OCI-M2 (cell line): ENCODE measurements at regions not wholly inside any gene's neighbourhood (a gene's known extent, or its start where the extent isn't known, plus 50 kb on each side); places are given as distances from the start of the nearest gene placed in this dataset.

Experiments used
- DNase-seq: peaks from one replicate; lab custom pipeline; 2025; ENCODE audit not compliant: unreplicated experiment; lab: John Stamatoyannopoulos, UW

- no peak for DNase-seq
Observed at GRCh38 chr17:27973258-27974044, 69.0 kb upstream of the NLK start.

DNA sequence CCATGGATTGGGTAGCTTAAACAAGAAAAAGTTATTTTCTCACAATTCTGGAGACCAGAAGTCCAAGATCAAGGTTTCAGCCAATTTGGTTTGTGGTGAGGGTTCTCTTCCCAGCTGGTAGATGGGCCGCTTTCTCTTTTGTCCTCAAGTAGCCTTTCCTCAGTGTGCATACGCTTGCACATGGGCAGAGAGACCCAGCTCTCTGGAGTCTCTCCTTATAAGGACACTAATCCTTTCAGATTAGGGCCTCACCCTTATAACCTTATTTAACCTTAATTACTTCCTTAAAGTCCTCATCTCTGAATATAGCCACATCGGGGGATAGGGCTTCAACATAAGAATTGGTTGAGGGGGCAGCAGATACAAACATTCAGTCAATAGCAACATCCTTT lies 68.4 kb upstream of the NLK start:
- DNase-seq: no peak

DNA sequence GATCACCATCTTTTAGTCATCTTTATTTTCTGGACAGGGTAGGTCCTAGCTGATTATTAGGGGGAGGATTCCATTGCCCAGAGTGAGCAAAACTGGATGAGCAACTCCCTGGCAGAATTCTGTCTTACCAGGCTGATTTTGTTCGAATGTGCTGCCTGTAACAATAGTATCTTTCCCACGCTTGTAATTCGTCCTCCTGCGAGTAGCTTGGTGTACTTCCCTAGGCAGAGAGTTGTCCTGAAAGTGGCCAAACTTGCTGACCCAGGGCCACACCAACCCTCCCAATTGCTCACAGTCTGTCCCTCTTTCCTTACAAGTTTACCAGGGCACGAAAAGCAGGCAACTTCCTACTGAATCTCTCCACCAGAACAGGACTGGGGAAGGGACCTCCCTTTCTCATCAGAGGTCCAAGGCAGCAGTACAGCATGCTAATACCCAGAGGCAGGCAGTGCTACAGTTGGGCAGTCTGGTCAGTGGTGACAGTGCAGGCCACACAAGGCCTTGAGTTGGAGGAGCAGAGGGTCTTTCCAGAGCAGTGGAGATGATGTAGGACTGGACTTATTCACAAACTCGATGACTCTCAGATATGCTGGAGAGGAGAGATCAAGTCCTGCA lies 67.8 kb upstream of the NLK start:
- DNase-seq: no peak

DNA sequence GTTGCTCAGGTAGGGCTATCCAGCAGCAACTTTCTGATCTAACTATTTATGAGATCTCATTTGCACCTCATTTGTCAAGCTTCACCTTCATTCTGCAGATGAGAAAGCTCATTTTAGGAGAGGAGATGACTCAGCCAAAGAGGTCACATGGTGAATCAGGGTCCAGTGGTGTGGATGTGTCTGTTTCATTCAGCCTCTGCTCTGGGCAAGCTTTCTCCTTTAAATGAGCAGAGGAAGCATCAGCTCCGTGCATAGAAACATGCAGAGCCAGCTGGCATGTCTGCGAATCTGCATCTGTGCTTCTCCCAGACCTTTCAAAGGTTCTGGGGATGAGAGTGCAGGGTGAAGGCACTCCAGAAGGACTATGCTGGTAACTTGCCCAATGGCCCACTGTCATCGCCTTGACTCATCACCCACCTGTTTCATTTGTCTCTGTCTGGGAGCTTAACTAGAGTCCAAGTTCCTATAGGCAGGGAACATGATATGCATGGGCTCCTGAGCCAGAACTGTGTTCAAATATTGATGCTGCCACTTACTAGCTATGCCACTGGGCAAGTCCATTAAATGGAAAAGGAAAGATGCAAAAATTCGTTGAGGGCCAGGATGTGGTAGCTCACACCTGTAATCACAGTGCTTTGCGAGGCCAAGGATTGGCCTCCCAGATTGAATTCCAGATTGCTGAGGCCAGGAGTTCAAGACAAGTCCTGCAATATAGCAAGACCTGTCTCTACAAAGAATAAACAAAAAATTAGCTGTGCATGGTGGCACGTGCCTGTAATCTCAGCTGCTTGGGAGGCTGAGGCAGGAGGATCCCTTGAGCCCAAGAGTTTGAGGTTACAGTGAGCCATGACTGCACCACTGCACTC lies 67.1 kb upstream of the NLK start:
- DNase-seq: no peak

GRCh38 chr17:27976331-27976730 lies 66.1 kb upstream of the NLK start:
- no peak for DNase-seq

DNA sequence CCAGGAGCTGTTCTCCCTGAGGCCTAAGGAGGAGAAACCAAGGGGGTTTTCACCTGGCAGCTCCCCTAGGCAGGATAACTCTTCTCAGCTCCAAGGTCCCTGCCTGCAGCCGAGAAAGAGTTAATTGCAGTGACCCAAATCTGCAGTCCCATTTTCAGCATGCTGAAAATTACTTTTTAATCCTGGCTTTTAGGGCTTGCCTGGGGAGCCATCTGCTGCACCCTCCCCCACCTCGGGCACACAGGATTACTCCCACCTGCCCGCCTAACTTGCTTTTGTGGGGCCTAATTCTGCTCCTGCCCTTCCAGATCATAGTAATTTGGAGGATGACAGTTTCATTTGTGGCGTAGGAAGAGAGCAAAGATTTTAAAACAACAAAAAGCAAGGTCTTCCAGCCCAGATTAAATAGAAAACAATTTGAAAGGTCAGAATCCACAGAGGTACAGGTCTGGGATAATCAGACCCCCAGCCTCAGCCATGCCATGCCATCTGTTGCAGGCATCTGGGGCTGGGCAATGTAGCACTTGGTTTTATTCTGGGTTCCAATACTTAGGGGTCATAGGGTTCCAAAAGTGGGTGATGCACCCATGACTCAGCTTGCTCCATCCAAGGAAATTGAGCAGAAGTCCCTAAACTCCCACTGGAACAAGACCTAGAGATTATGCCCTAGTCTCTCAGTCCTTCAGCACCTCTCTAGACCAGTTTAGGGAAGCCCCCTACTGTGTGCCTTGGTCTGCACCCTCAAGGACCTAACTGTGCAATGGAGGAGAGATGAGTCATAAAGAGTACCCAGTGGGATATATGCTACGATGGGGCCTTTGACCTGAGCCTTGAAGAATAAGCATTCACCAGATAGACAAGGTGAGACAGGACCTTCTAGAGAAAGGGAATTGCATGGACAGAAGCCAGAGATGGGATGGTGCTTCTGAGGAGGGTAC lies 64.5 kb upstream of the NLK start:
- DNase-seq: no peak

DNA sequence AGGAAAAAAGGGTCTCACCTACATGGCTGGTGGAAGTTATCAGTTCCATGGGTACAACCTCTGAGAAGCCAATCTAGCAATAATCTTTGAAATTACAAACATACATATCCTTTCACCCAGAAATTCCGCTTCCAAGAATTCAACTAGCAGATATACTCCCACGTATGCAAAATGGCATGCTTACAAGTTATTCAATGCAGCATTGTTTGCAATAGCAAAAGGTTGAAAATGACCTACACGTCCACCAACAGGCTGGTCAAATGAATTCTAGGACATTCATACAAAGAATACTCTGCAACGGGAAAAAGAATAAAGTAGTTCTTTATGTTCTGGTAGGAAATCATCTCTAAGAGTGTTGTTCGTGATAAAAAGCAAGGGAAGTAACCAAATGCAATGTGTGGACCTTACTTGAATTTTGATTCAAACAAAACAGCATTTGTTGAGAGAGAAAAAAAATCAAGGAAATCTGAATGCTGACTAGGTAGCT lies 63.7 kb upstream of the NLK start:
- DNase-seq: no peak

- no peak for DNase-seq
Observed at GRCh38 chr17:27980043-27980442, 62.4 kb upstream of the NLK start.

DNA sequence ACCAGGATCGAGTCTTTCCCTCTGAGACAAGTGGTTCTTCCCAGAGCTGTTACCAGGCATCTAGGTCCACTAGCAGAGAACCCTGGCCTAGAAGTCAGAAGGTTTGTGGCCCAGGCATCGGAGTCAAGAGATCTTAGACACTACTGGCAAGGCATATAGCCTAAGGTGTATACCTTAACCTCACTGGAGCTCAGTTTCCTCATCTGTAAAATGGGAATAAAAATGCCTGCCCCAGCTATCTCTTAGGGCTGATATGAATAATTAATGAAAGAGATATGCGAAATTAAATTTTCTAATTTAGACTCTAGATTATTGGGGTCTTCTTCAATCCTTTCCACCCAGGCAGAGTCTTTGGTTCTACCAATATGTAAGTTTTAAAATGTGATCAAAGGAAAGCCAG lies 60.5 kb upstream of the NLK start:
- DNase-seq: no peak

GRCh38 chr17:27982688-27983087 lies 59.8 kb upstream of the NLK start:
- DNase-seq: no peak

DNA sequence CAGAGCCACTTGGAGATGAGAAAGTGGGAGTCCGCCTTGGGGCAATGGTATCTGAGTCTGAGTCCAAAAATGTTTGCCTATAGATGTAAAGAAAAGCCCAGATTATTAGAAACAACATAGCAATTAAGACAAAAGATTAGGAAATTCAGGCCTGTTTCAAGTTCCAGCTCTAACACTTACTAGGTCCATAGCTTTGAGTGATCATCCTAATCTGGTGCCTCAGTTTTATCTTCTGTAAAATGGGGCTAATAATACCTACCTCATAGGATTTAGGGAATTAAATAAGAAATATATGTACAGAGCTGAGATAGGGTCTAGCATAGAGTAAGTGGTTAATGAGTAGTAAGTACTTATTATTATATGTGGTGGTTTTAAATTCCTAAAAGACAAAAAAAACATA lies 58.6 kb upstream of the NLK start:
- no peak for DNase-seq

GRCh38 chr17:27984404-27984803 lies 58.1 kb upstream of the NLK start:
- no peak for DNase-seq

- no peak for DNase-seq
Observed at GRCh38 chr17:27984816-27985215, 57.7 kb upstream of the NLK start.

DNA sequence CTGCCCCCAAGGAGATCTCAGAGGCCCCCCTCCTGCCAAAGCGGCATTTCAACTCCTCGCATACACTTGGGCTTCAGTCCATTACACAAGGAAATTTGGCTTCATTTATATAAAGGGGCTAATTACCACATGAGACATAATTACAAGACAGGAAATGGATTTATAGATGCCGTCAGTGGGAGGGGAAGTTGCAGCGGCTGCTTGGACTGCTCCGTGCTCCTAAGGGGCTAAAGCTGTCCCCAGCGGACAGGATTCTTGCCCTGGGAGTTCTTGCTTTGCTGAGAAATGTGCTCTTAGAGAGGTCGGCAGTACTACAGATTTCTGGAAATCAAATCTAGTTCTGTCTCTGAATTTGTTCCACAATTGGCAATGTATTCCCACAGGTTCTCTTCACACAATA lies 57.2 kb upstream of the NLK start:
- DNase-seq: no peak

DNA sequence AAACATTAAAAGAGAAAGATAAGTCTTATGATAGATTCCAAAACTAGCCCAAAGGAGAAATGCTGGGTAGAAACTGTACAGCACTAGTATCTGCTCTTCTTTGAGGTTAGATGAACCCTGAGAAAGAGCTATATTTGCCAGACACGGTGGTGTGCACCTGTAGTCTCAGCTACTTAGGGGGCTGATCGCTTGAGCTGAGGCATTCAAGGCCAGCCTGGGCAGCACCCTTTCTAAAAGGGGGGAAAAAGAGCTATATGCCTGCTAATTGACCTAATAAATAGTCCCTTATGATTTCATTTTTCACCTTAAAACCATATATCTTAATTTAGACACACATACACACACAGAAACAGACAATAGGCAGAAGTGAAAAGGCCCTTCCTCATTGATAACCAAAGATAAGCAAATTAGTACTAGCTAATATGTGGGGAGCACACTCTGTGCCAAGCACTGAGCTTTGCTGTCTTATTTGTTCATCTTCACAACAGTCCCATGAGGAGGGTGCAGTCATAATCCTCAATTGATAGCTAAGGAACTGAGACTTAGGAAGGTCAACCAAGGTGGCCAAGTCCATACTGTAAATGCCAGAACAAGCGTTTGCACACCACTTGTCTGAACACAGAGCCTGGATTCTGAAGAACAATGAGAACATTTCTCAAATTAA lies 56.6 kb upstream of the NLK start:
- no peak for DNase-seq

GRCh38 chr17:27986805-27987684 lies 55.4 kb upstream of the NLK start:
- no peak for DNase-seq

DNA sequence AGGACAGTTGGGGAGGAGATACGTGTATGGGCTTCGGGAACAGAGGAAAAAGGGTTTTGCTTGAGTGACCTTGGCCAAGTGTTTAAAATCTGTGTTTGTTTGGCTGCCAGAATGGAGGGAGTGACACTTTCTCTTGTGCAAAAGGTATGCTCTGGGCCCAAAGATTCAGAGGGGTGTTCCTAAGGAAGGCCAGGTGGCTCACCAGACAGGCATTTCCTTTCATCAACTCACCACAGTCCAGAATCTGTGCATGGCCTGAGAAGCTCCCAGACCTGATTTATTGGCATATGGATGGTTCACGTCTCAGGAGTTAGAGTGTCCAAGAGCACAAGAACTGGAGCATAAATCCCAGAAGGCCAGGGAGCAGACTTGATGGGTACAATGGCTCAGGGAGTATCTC lies 53.4 kb upstream of the NLK start:
- no peak for DNase-seq

DNA sequence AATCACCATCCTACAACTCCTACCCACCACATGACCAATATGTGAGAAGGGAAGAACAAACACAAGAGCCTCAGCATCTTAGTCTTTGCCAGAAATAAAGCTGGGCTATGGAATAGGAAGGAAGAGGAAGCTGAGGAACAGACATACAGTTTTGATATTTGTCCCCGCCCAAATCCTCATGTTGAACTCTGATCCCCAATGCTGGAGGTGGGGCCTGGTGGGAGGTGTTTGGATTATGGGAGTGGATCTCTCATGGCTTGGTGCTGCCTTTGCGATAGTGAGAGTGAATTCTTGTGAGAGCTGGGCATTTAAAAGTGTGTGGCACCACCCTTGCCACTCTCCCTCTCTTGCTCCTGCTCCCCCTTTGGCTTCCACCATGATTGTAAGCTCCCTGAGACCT lies 52.4 kb upstream of the NLK start:
- DNase-seq: no peak

- DNase-seq: no peak
Observed at GRCh38 chr17:27990979-27991378, 51.5 kb upstream of the NLK start.
